GM12878 (cell line): ENCODE measurements at regions not wholly inside any gene's neighbourhood (a gene's known extent, or its start where the extent isn't known, plus 50 kb on each side); places are given as distances from the start of the nearest gene placed in this dataset.

Source experiments
- ATAC-seq: fragments of 200-7000 bp; cut with Tn5 transposase; 3 replicates; pipeline ENCODE4 v1.9.1; 2020; ENCODE audit warnings: mild to moderate bottlenecking, moderate library complexity
- BruUV-seq: library from RNA; stranded (reverse); fragments of 400-500 nt; replicated peaks from 2 replicates; lab custom pipeline; 2021; lab: Mats Ljungman, UMichigan
- CTCF ChIA-PET: fragments of 300-600 bp; sonication (Branson Sonifier 250); formaldehyde crosslinking; extraction: SDS; loops from one replicate; lab custom pipeline; 2021; ENCODE audit warnings: inconsistent platforms; lab: Yijun Ruan, JAX
- POLR2A ChIA-PET: fragments of 350-600 bp; formaldehyde crosslinking; extraction: SDS; loops from one replicate; lab custom pipeline; 2021; ENCODE audit warnings: inconsistent platforms; lab: Charles Lee
- RAD21 ChIA-PET: fragments of 300-600 bp; sonication (Branson Sonifier 250); formaldehyde crosslinking; loops from one replicate; lab custom pipeline; 2023; ENCODE audit warnings: antibody characterized with exemption; ENCODE audit not compliant: unreplicated experiment; lab: Charles Lee
- SMC1A ChIA-PET: fragments of 300-600 bp; sonication (Branson Sonifier 250); formaldehyde crosslinking; loops from one replicate; lab custom pipeline; 2023; ENCODE audit not compliant: unreplicated experiment, uncharacterized antibody; lab: Charles Lee
- DNase-seq: peaks from one replicate; pipeline ENCODE4 v3.0.0-alpha.2; 2011; ENCODE audit warnings: low read depth, low spot score
- FAIRE-seq: peaks from 3 replicates; lab custom pipeline; 2011; peaks lifted over from hg19 to GRCh38; lab: Jason Lieb, UNC
- H2AFZ ChIP-seq: 2 replicates; pipeline ENCODE4 v1.6.0; 2011; ENCODE audit warnings: low read depth, low read length, control low read depth; ENCODE audit not compliant: control insufficient read depth
- H3K27ac ChIP-seq: 2 replicates; pipeline ENCODE4 v1.5.1; 2011; ENCODE audit warnings: control low read depth; ENCODE audit not compliant: control insufficient read depth, insufficient read depth
- H3K27me3 ChIP-seq, 2 experiments: replicated peaks in 1 of 2; 2 replicates each; pipeline versions ENCODE4 v1.6.0 to v1.6.1; 2011; ENCODE audit warnings: low read length in 1 of 2; ENCODE audit not compliant: control insufficient read depth in 2 of 2, insufficient read depth in 2 of 2
- H3K36me3 ChIP-seq, 2 experiments: 2 replicates each; pipeline ENCODE4 v1.5.1; 2011; ENCODE audit warnings: low read length in 1 of 2; ENCODE audit not compliant: control insufficient read depth in 2 of 2, insufficient read depth in 2 of 2
- H3K4me1 ChIP-seq: 2 replicates; pipeline ENCODE4 v1.6.1; 2011; ENCODE audit warnings: mild to moderate bottlenecking, low read length, moderate library complexity, mixed read lengths; ENCODE audit not compliant: control insufficient read depth, insufficient read depth
- H3K4me2 ChIP-seq: 2 replicates; pipeline ENCODE4 v1.6.0; 2011; ENCODE audit warnings: control low read depth; ENCODE audit not compliant: control insufficient read depth, insufficient read depth
- H3K4me3 ChIP-seq: fragments of 200-600 bp; sonication (generic); 2 replicates; pipeline ENCODE4 v1.5.1; 2016
- H3K79me2 ChIP-seq: 2 replicates; pipeline ENCODE4 v1.6.0; 2011; ENCODE audit warnings: low read length; ENCODE audit not compliant: control insufficient read depth, insufficient read depth
- H3K9ac ChIP-seq: 2 replicates; pipeline ENCODE4 v1.8.0; 2011; ENCODE audit warnings: low read length, control low read depth, mixed read lengths; ENCODE audit not compliant: control insufficient read depth, insufficient read depth
- H3K9me3 ChIP-seq: replicated peaks from 3 replicates; pipeline ENCODE4 v1.5.1; 2011; ENCODE audit warnings: mild to moderate bottlenecking, low read length; ENCODE audit not compliant: control insufficient read depth, insufficient read depth
- H4K20me1 ChIP-seq: 2 replicates; pipeline ENCODE4 v1.6.0; 2011; ENCODE audit not compliant: control insufficient read depth, insufficient read depth
- BCLAF1 ChIP-seq: fragments of 450-650 bp; IDR thresholded peaks from 2 replicates; pipeline ENCODE4 v1.6.1; 2017; ENCODE audit warnings: antibody characterized with exemption, mild to moderate bottlenecking, moderate library complexity
- CBX3 ChIP-seq: fragments of 200-600 bp; sonication (generic); IDR thresholded peaks from 2 replicates; pipeline ENCODE4 v1.6.1; 2016; ENCODE audit warnings: low read depth, borderline replicate concordance
- EGR1 ChIP-seq, 2 experiments: IDR thresholded peaks; 1 replicate in 1 of 2; 2 replicates in 1 of 2; pipeline ENCODE4 v1.6.1; 2011 to 2012; ENCODE audit warnings: low read depth in 2 of 2, low read length in 2 of 2, borderline replicate concordance in 1 of 2, mild to moderate bottlenecking in 1 of 2, moderate library complexity in 1 of 2
- HDAC2 ChIP-seq: fragments of 200-600 bp; sonication (generic); IDR thresholded peaks from 2 replicates; pipeline ENCODE4 v1.6.1; 2017
- RBBP5 ChIP-seq: fragments of 200-600 bp; sonication (generic); conservative IDR thresholded peaks from 2 replicates; pipeline ENCODE4 v1.6.1; 2016
- SRF ChIP-seq, 2 experiments: IDR thresholded peaks; 2 replicates each; pipeline ENCODE4 v1.6.1; 2011; ENCODE audit warnings: low read depth in 2 of 2, low read length in 2 of 2, mild to moderate bottlenecking in 1 of 2, moderate library complexity in 1 of 2
- TCF7 ChIP-seq: IDR thresholded peaks from 2 replicates; pipeline ENCODE4 v1.6.1; 2014; ENCODE audit warnings: antibody characterized with exemption, borderline replicate concordance
- ZSCAN29 ChIP-seq: fragments of 450-650 bp; IDR thresholded peaks from 2 replicates; pipeline ENCODE4 v1.6.1; 2017; ENCODE audit warnings: mild to moderate bottlenecking, moderate library complexity
- WGBS: methylation state at CpG from one replicate; pipeline ENCODE4 v1.1.6; 2016; ENCODE audit warnings: low lambda C conversion rate; ENCODE audit not compliant: insufficient replicate concordance, insufficient coverage; ENCODE audit errors: missing lambda C conversion rate; 5-methylcytosine and 5-hydroxymethylcytosine counted together
- in situ Hi-C: fragments of 300-500 bp; cut with MboI; formaldehyde crosslinking; loops from 9 replicates; pipeline ENCODE4 v1.14.3; 2018; ENCODE audit warnings: mixed read lengths
- intact Hi-C: fragments of 100-400 bp; cut with micrococcal nuclease; formaldehyde crosslinking; loops from one replicate; pipeline ENCODE4 v1.14.2; 2022; ENCODE audit not compliant: unreplicated experiment
- TF ChIP-seq, protein P1 (sequence below): fragments of 450-650 bp; IDR thresholded peaks from 2 replicates; pipeline ENCODE4 v1.6.1; 2018; ENCODE audit warnings: mild to moderate bottlenecking, low read depth, moderate library complexity; ENCODE audit not compliant: partially characterized antibody
- TF ChIP-seq, protein P2 (sequence below): IDR thresholded peaks from 2 replicates; pipeline ENCODE4 v1.6.1; 2011; ENCODE audit warnings: low read depth, low read length, improper control_type of control experiment, borderline replicate concordance

GRCh38 chr13:21320642-21321034 is 138.5 kb downstream of the ZDHHC20 start:
- Histone ChIP-seq H3K27ac (no peak overlapping the region), H3K9ac (no peak overlapping the region), H3K4me1 (peaks cover 4% of the 10 kb centered on the region), H3K27me3 (no peaks in the 10 kb centered on the region), H4K20me1 (no peaks in the 10 kb centered on the region), H2AFZ (no peak overlapping the region), H3K9me3 (no peaks in the 10 kb centered on the region; the same call in 2 of the 3 replicates), H3K4me3 (no peak overlapping the region), H3K4me2 (no peak overlapping the region), H3K79me2 (no peaks in the 10 kb centered on the region), H3K36me3 (no peaks in the 10 kb centered on the region)
- intact Hi-C loops (no loop called here), in situ Hi-C loops (no loop called here)
- WGBS: 87% methylated on average over 7 of the region's 8 CpGs
- SMC1A ChIA-PET: no interaction called here
- no peak for ATAC-seq
- CTCF ChIA-PET: no interaction called here
- no peak for FAIRE-seq
- BruUV-seq: no TSS peak
- RAD21 ChIA-PET: no interaction called here
- TF ChIP-seq EGR1 (IDR thresholded peaks at IDR 0.05; ENCODE audit: borderline replicate concordance in 1 of 2, low read depth in 2 of 2, low read length in 2 of 2) (no peak), RBBP5 (no peak), ZSCAN29 (no peak)
- POLR2A ChIA-PET: no interaction called here
- no peak for DNase-seq

- Histone ChIP-seq H3K79me2 (no peaks in the 10 kb centered on the region), H3K4me1 (peaks cover 3% of the 10 kb centered on the region; the same call in 1 of the 2 replicates), H3K4me3 (no peak overlapping the region), H4K20me1 (no peaks in the 10 kb centered on the region), H3K4me2 (no peak overlapping the region), H3K9ac (no peak overlapping the region), H2AFZ (no peak overlapping the region), H3K9me3 (no peaks in the 10 kb centered on the region; the same call in 2 of the 3 replicates), H3K27me3 (no peaks in the 10 kb centered on the region), H3K27ac (no peak overlapping the region), H3K36me3 (no peaks in the 10 kb centered on the region)
- CTCF ChIA-PET: no interaction called here
- DNase-seq (no peak), ATAC-seq (no peak), FAIRE-seq (no peak)
- in situ Hi-C loops: no loop called here
- SMC1A ChIA-PET: no interaction called here
- RAD21 ChIA-PET: no interaction called here
- 94% methylated on average over 7 of the region's 7 CpGs for WGBS
- no TSS peak for BruUV-seq
- intact Hi-C loops: no loop called here
- POLR2A ChIA-PET: no interaction called here
- TF ChIP-seq, protein P1, sequence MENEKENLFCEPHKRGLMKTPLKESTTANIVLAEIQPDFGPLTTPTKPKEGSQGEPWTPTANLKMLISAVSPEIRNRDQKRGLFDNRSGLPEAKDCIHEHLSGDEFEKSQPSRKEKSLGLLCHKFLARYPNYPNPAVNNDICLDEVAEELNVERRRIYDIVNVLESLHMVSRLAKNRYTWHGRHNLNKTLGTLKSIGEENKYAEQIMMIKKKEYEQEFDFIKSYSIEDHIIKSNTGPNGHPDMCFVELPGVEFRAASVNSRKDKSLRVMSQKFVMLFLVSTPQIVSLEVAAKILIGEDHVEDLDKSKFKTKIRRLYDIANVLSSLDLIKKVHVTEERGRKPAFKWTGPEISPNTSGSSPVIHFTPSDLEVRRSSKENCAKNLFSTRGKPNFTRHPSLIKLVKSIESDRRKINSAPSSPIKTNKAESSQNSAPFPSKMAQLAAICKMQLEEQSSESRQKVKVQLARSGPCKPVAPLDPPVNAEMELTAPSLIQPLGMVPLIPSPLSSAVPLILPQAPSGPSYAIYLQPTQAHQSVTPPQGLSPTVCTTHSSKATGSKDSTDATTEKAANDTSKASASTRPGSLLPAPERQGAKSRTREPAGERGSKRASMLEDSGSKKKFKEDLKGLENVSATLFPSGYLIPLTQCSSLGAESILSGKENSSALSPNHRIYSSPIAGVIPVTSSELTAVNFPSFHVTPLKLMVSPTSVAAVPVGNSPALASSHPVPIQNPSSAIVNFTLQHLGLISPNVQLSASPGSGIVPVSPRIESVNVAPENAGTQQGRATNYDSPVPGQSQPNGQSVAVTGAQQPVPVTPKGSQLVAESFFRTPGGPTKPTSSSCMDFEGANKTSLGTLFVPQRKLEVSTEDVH: no peak
- no peak for TF ChIP-seq HDAC2
- TF ChIP-seq CBX3: no peak
- TF ChIP-seq TCF7: no peak
- TF ChIP-seq, protein P2, sequence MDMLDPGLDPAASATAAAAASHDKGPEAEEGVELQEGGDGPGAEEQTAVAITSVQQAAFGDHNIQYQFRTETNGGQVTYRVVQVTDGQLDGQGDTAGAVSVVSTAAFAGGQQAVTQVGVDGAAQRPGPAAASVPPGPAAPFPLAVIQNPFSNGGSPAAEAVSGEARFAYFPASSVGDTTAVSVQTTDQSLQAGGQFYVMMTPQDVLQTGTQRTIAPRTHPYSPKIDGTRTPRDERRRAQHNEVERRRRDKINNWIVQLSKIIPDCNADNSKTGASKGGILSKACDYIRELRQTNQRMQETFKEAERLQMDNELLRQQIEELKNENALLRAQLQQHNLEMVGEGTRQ: no peak
- TF ChIP-seq SRF (IDR thresholded peaks at IDR 0.05; ENCODE audit: low read depth in 2 of 2, low read length in 2 of 2): no peak
- no peak for TF ChIP-seq BCLAF1
Measured at GRCh38 chr13:21321269-21321668, 137.8 kb downstream of the ZDHHC20 start.
